Esophagus squamous epithelium (tissue), 5 donors: ENCODE measurements at regions not wholly inside any gene's neighbourhood (a gene's known extent, or its start where the extent isn't known, plus 50 kb on each side); places are given as distances from the start of the nearest gene placed in this dataset.

Source experiments
- DNase-seq: peaks from one replicate; lab custom pipeline; 2025; lab: John Stamatoyannopoulos, UW
- H3K27ac ChIP-seq, 4 donors: fragments of 200-600 bp; sonication (generic); one replicate each; pipeline ENCODE4 v1.5.1; 2016 to 2019; ENCODE audit warnings: mild to moderate bottlenecking in 1 of 4
- H3K27me3 ChIP-seq, 4 donors: fragments of 200-600 bp; sonication (generic); 1 replicate in 3 of 4; 2 replicates in 1 of 4; pipeline versions ENCODE4 v1.5.1 to v1.6.0; 2017 to 2021; ENCODE audit warnings: antibody characterized with exemption in 1 of 4
- H3K36me3 ChIP-seq, 3 donors: fragments of 200-600 bp; sonication (generic); one replicate each; pipeline ENCODE4 v1.5.1; 2016 to 2019
- H3K4me1 ChIP-seq, 3 donors: fragments of 200-600 bp; sonication (generic); one replicate each; pipeline ENCODE4 v1.5.1; 2017 to 2019
- H3K4me3 ChIP-seq, 4 donors: fragments of 200-600 bp; sonication (generic); 1 replicate in 3 of 4; 2 replicates in 1 of 4; pipeline ENCODE4 v1.5.1; 2016 to 2019; ENCODE audit warnings: mild to moderate bottlenecking in 2 of 4, moderate library complexity in 1 of 4
- H3K9me3 ChIP-seq, 3 donors: fragments of 200-600 bp; sonication (generic); one replicate each; pipeline ENCODE4 v1.5.1; 2016 to 2019
- POLR2A ChIP-seq, 4 donors: fragments of 450-650 bp; IDR thresholded peaks; one replicate each; pipeline ENCODE4 v1.6.1; 2017; ENCODE audit warnings: antibody characterized with exemption in 4 of 4, mild to moderate bottlenecking in 4 of 4, moderate library complexity in 3 of 4
- WGBS, 2 donors: methylation state at CpG; one replicate each; pipeline ENCODE4 v1.1.5; 2018; 5-methylcytosine and 5-hydroxymethylcytosine counted together
- intact Hi-C: fragments of 100-400 bp; cut with DNase I; formaldehyde crosslinking; loops from one replicate; pipeline ENCODE4 v1.15.0; 2022
- TF ChIP-seq, protein P1 (sequence below), 6 experiments: fragments of 450-650 bp in 4 of 6; fragments of 200-600 bp in 2 of 6; sonication (generic) in 2 of 6; IDR thresholded peaks; one replicate each; pipeline ENCODE4 v1.5.1; 2016 to 2019; ENCODE audit warnings: antibody characterized with exemption in 6 of 6, mild to moderate bottlenecking in 4 of 6, moderate library complexity in 4 of 6
- donor health status: DM: yes; HTN: yes; CAD: no.

DNA sequence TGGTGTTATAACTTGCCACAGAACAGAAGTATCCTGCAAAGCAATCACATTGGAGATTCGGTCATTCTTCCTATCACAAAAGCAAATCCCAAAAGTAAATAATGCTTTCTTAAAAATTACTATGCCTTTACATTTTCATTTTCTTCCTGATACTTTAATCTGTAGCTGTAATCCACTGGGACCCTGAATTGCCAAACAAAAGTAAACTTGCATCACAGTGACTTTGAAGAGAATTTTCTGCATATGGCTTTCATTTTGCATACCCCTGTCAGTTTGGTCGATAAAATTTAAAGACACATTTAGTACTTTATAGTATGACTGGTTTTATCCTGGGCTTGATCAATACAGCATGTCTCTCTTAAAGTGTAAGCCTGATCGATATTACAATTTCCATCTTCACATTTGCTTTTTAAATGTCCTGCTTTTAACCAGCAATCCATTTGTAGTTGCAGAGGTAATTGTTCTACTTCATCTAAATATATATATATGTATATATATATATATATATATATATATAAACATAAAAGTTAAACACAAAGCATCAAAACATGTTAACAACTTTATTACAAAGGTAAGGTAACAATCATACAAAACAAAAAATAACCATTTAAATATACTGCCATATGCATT lies 53.7 kb upstream of the PLEKHA5 start:
- TF ChIP-seq, protein P1, sequence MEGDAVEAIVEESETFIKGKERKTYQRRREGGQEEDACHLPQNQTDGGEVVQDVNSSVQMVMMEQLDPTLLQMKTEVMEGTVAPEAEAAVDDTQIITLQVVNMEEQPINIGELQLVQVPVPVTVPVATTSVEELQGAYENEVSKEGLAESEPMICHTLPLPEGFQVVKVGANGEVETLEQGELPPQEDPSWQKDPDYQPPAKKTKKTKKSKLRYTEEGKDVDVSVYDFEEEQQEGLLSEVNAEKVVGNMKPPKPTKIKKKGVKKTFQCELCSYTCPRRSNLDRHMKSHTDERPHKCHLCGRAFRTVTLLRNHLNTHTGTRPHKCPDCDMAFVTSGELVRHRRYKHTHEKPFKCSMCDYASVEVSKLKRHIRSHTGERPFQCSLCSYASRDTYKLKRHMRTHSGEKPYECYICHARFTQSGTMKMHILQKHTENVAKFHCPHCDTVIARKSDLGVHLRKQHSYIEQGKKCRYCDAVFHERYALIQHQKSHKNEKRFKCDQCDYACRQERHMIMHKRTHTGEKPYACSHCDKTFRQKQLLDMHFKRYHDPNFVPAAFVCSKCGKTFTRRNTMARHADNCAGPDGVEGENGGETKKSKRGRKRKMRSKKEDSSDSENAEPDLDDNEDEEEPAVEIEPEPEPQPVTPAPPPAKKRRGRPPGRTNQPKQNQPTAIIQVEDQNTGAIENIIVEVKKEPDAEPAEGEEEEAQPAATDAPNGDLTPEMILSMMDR (IDR thresholded peaks at IDR 0.05) = no peak
- TF ChIP-seq POLR2A (IDR thresholded peaks at IDR 0.05) = no peak
- H3K9me3 ChIP-seq = no peaks in the 10 kb centered on the region
- no peak overlapping the region for H3K27ac ChIP-seq
- no peak overlapping the region for H3K4me3 ChIP-seq
- no peaks in the 10 kb centered on the region for H3K4me1 ChIP-seq
- WGBS, 2 donors = 66 to 78% methylated on average over 3 of the region's 3 CpGs
- intact Hi-C loops = no loop called here
- no peaks in the 10 kb centered on the region for H3K27me3 ChIP-seq
- no peaks in the 10 kb centered on the region for H3K36me3 ChIP-seq
- DNase-seq = no peak
